ENCODE measurements at regions not wholly inside any gene's neighbourhood (a gene's known extent, or its start where the extent isn't known, plus 50 kb on each side); places are given as distances from the start of the nearest gene placed in this dataset.
"Not testable (repeated sequence)": the region's sequence is repeated elsewhere in the genome, so short reads cannot be mapped to it uniquely, and the experiment has no call there.

DNA sequence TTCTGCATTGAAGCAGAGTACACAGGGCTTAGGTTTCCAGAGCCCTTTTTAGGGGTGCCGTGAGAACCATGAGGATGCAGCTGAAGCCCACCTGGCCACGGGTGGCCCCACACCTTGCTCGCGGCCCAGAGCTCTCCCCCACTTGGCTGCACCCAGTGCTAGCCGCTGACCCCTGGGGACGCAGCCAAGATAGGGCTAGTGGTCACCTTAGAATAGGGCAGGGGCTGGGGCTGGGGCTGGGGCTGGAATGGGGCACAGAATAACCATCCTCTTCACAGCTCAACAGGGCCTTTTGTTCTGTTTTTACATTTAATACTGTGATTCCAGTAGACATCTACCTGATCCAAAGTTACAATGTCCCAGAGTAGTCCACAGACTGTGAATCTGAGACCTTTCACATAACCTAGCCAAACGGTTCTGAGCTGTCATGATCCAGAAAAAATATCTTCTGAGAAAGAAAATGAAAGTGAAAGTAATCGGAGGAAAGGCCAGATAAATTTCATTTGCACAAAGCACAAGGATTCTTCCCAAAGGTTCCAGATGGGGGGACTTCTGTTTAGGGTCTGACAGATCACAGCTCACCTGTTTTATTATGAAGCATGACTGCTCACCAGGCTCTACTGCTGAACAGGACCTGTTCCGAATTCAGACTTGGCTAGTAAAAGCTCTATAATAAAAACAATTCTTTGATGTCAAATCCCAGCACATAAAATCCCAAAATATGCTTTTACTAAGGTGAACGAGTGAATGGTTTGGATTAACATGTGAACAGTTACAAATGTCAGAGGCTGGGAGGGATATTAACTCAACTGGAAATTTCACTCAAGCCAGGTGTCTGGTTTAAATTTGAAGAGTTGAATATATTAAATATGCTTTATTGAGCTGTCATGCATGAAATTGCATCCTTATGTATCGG lies 401.9 kb downstream of the THBS2 start:
- 61 to 63% methylated on average over 11 of the region's 11 CpGs for WGBS, 2 donors
- no peak for TF ChIP-seq POLR2A (IDR thresholded peaks at IDR 0.05)
- TF ChIP-seq, protein P1, sequence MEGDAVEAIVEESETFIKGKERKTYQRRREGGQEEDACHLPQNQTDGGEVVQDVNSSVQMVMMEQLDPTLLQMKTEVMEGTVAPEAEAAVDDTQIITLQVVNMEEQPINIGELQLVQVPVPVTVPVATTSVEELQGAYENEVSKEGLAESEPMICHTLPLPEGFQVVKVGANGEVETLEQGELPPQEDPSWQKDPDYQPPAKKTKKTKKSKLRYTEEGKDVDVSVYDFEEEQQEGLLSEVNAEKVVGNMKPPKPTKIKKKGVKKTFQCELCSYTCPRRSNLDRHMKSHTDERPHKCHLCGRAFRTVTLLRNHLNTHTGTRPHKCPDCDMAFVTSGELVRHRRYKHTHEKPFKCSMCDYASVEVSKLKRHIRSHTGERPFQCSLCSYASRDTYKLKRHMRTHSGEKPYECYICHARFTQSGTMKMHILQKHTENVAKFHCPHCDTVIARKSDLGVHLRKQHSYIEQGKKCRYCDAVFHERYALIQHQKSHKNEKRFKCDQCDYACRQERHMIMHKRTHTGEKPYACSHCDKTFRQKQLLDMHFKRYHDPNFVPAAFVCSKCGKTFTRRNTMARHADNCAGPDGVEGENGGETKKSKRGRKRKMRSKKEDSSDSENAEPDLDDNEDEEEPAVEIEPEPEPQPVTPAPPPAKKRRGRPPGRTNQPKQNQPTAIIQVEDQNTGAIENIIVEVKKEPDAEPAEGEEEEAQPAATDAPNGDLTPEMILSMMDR (IDR thresholded peaks at IDR 0.05), result no peak
- no peak overlapping the region for H3K4me3 ChIP-seq (ENCODE audit: low read depth, poor library complexity, severe bottlenecking)
- DNase-seq (ENCODE audit: low spot score in 2 of 2), result no peak
- intact Hi-C loops (cut with DNase I; ENCODE audit: low total_unique reads), result no loop called here

DNA sequence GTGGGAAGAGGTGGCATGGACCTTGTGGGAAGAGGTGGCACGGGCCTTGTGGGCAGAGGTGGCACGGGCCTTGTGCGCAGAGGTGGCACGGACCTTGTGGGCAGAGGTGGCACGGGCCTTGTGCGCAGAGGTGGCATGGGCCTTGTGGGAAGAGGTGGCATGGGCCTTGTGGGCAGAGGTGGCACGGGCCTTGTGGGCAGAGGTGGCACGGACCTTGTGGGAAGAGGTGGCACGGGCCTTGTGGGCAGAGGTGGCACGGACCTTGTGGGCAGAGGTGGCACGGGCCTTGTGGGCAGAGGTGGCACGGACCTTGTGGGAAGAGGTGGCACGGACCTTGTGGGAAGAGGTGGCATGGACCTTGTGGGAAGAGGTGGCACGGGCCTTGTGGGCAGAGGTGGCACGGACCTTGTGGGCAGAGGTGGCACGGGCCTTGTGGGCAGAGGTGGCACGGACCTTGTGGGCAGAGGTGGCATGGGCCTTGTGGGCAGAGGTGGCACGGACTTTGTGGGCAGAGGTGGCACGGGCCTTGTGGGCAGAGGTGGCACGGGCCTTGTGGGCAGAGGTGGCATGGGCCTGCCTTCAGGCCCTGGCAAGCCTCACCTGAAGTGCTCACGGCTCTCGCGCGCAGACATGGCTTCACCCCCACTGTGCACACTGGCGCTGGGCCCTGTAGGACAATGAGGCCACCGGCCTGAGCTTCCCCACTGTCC lies 403.5 kb downstream of the THBS2 start:
- intact Hi-C loops (cut with DNase I; ENCODE audit: low total_unique reads), result not testable (repeated sequence)
- WGBS, 2 donors, result 83 to 93% methylated on average over 23 to 24 of the region's 26 CpGs

DNA sequence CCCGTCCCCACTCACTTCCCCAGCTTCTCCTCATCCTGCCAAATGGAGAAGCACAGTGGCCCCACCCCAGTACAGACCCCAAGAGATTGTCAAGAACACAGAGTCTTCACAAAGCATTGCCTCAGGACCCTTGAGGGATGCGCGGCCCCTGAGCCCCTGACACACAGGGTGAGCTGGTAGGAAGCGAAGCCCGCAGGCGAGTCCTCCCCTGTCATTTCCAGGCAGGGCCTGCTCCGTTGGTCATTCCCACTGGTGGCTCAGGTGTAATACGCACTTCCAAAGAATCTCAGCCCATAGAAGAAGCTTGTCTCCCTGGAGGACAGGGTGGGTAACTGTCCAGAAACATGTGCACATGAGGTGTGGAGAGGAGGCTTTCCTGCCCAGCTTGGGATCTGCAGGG lies 404.2 kb downstream of the THBS2 start:
- no peak for TF ChIP-seq POLR2A (IDR thresholded peaks at IDR 0.05)
- TF ChIP-seq, protein P1 (IDR thresholded peaks at IDR 0.05), result no peak
- WGBS, 2 donors, result 96 to 98% methylated on average over 8 of the region's 8 CpGs
- no peak for DNase-seq (ENCODE audit: low spot score in 2 of 2)
- H3K4me3 ChIP-seq (ENCODE audit: low read depth, poor library complexity, severe bottlenecking), result no peak overlapping the region
- intact Hi-C loops (cut with DNase I; ENCODE audit: low total_unique reads), result no loop called here

More for the DNA sequence above, 403.5 kb downstream of the THBS2 start:
- H3K4me3 ChIP-seq (ENCODE audit: low read depth, poor library complexity, severe bottlenecking); DNase-seq (ENCODE audit: low spot score in 2 of 2): not testable (repeated sequence)

DNA sequence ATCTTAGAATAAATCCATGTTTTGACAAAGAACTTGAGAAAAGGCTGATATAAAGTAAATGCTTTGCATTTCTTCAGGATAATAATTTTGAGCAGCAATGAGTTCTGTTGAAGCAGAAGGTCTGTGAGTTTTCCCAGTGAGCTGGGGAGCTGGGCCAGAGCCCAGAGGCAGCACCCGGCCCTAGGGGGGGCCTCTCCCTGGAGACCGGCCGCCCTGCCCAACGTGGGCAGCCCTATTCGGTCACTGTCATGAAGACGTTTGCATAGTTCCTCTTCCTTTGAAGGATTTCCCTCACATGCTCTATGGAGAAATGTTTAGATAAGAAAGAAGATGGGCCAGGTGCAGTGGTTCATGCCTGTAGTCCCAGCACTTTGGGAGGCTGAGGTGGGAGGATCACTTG lies 404.8 kb downstream of the THBS2 start:
- no peak for DNase-seq (ENCODE audit: low spot score in 2 of 2)
- TF ChIP-seq POLR2A (IDR thresholded peaks at IDR 0.05), result no peak
- TF ChIP-seq, protein P1 (IDR thresholded peaks at IDR 0.05), result no peak
- H3K4me3 ChIP-seq (ENCODE audit: low read depth, poor library complexity, severe bottlenecking), result no peak overlapping the region
- intact Hi-C loops (cut with DNase I; ENCODE audit: low total_unique reads), result no loop called here
- 64 to 78% methylated on average over 6 of the region's 6 CpGs for WGBS, 2 donors

DNA sequence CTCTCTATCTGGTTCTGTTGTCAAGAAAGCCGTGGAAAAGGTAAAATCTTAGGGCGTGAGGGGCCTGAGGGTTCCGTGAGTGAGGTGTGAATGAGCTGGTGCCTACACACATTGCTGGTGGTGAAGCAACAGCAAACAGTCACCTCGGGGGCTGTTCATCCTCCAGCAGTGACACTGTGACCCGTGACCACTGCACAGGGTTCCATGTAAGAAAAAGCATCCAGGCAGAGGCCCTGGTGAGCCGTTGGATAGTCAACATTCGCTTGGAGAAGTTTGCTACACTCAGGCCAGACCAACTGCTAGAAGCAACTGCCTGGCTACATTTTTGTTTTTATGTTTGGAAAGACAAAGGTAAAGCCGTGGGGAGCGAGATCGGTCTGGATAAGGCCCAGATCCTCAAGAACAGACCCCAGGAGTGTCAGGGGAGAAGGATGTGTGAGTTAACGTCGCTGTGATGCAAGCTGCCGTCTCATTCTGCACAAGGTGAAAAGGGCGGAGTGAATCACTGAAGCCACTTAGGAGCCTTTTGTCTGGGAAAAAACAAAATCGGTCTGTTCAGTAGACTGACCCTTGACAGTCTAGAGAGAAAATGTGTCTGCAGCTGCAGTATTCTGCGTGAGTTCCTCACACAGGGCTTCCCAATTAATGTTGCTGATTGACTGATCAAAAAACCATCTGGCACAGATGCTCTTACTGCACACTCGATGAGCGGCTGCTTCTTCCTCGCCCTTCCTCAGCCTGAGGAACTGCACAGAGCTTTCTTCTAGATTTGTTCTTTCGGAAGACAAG lies 404.0 kb downstream of the SMOC2 start:
- WGBS, 2 donors, result 79 to 84% methylated on average over 20 of the region's 20 CpGs
- no peak for DNase-seq (ENCODE audit: low spot score in 2 of 2)
- TF ChIP-seq, protein P1 (IDR thresholded peaks at IDR 0.05), result no peak
- no peak for TF ChIP-seq POLR2A (IDR thresholded peaks at IDR 0.05)
- H3K4me3 ChIP-seq (ENCODE audit: low read depth, poor library complexity, severe bottlenecking), result no peak overlapping the region
- intact Hi-C loops (cut with DNase I; ENCODE audit: low total_unique reads), result no loop called here

DNA sequence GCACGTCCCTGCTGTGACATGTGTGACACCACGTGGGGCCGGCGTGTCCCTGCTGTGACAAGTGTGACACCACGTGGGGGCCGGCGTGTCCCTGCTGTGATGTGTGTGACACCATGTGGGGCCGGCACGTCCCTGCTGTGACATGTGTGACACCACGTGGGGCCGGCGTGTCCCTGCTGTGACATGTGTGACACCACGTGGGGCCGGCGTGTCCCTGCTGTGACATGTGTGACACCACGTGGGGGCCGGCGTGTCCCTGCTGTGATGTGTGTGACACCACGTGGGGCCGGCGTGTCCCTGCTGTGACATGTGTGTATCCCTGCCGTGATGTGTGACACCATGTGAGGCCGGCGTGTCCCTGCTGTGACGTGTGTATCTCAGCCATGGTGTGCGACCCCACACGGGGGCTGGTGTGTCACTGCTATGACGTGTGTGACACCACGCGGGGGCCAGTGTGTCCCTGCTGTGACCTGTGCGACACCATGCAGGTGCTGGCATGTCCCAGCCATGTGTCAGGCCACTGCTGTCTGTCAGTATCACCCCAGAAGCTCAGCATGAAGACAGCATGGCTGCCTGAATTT lies 401.7 kb downstream of the SMOC2 start:
- DNase-seq (ENCODE audit: low spot score in 2 of 2); H3K4me3 ChIP-seq (ENCODE audit: low read depth, poor library complexity, severe bottlenecking); intact Hi-C loops (cut with DNase I; ENCODE audit: low total_unique reads): not testable (repeated sequence)
- 60 to 86% methylated on average over 3 to 30 of the region's 31 CpGs for WGBS, 2 donors
